GF-D8 (cell line): ENCODE measurements at regions not wholly inside any gene's neighbourhood (a gene's known extent, or its start where the extent isn't known, plus 50 kb on each side); places are given as distances from the start of the nearest gene placed in this dataset.

ENCODE experiments used
- DNase-seq: peaks from one replicate; lab custom pipeline; 2025; lab: John Stamatoyannopoulos, UW

- no peak for DNase-seq
Measured at GRCh38 chr10:27451054-27451453, 53.0 kb upstream of the RAB18 start.

DNA sequence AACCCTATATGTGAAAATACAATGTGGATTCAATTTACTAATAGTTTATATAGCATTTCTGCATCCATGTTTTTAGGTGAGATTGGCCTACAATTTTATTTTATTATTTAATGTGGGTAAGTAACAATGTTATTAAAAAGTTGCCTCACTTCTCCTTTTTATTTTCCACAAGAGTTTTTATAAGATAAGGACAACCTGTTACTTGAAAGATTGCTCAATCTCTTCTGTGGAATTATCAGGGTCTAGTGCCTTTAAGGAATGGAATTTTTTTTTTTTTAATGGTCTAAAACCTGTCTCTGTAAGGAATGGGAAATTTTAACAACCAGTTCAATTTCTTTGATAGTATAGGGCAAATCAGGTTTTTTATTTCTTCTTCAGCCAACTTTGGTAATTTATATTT, 53.9 kb upstream of the RAB18 start:
- peak; percentile 41 for DNase-seq

- no peak for DNase-seq
Measured at GRCh38 chr10:27449571-27449970, 54.5 kb upstream of the RAB18 start.

GRCh38 chr10:27448921-27449320, 55.2 kb upstream of the RAB18 start:
- peak; percentile 19 for DNase-seq

- peak; percentile 52 for DNase-seq
Measured at GRCh38 chr10:27447540-27447939, 56.6 kb upstream of the RAB18 start.

DNA sequence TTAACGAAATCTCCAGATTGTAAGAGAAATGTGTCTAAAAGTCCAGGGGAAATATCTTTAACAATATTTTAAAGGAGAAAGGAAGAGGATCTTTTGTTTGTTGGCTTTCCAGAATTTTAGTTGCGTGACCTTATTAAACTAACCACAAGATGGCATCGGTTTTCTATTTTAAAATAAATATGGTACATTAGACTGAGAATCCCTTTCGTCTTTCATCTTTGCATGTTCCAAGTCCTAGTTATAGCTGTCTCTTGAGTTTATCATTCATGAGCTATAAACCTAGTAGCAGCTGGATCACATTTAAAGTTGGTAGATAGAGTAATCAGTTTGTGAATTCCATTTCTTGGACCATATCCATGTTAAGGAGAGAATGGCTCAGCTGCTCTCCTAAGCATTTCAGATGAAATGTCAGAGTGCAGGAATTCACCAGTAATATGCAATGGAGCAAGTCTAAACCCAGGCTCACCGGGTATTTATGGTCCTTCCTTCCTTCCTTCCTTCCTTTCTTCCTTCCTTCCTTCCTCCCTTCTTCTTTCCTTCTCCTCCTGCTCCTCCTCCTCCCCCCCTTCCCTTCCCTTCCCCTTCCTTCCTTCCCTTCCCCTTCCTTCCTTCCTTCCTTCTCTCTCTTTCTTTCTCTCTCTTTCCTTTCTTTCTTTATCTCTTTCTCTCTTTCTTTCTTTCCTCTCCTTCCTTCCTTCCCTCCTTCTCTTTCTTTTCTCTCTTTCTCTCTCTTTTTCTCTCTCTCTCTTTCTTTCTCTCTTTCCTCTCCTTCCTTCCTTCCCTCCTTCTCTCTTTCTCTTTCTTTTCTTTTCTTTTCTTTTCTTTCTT, 57.8 kb upstream of the RAB18 start:
- DNase-seq: peak; percentile 18

GRCh38 chr10:27445070-27445469, 59.0 kb upstream of the RAB18 start:
- no peak for DNase-seq

- no peak for DNase-seq
Measured at GRCh38 chr10:27440478-27440877, 63.6 kb upstream of the RAB18 start.

- DNase-seq: no peak
Measured at GRCh38 chr10:27440021-27440420, 64.1 kb upstream of the RAB18 start.

DNA sequence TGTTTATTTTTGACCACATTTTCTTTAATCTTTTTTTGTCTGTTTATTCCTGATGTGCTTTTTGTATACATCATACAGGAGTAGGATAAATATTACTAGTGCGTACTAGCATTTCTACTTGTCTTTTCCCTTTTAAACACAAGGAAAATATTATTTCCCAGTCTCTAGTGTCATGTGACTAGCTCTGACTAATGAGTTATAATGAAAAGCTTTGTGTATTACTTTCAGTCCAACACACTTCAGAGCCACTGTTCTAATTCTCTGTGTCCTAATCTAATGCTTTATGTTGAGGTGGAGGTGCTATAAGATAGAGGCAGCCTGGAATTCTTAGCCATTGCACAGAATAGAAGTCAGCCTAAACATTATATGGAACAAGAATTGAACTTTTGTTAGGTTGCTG, 65.0 kb upstream of the RAB18 start:
- no peak for DNase-seq

DNA sequence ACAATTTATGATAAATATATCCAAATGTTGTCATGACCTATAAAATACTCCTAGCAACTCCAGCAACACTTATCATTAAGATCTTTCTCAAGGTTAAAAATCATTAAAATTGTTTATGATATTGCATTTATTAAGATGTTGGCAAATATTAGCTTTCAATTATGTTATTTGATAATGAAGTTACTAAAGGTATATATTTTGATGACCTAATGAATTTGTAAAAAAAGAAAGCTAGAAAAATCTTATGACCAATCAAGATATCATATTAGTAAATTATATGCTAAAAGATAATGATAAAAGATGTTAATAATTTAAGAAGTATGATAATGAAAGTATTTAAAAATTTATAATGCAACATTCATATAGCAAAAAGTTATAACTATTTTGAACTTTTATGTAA, 66.3 kb upstream of the RAB18 start:
- no peak for DNase-seq

- no peak for DNase-seq
Measured at GRCh38 chr10:27436710-27437109, 67.4 kb upstream of the RAB18 start.

DNA sequence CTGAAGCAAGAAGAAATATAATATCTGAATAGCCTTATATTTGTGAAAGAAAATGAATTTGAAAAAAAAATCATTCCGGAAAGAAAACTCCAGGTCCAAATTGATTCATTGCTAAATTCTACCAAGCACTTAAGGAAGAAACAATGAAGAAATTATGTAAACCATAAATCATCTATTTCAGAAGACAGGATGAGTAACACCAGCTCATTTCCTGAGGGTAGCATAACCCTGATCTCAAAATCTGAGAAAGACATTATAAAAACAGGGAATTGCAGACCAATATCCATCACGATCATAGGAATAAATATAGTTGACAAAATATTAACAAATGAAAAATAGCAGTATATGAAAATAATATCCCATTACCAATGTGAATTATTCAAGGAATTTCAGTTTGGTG, 70.1 kb upstream of the RAB18 start:
- no peak for DNase-seq

GRCh38 chr10:27426948-27427467, 77.1 kb upstream of the RAB18 start:
- no peak for DNase-seq

DNA sequence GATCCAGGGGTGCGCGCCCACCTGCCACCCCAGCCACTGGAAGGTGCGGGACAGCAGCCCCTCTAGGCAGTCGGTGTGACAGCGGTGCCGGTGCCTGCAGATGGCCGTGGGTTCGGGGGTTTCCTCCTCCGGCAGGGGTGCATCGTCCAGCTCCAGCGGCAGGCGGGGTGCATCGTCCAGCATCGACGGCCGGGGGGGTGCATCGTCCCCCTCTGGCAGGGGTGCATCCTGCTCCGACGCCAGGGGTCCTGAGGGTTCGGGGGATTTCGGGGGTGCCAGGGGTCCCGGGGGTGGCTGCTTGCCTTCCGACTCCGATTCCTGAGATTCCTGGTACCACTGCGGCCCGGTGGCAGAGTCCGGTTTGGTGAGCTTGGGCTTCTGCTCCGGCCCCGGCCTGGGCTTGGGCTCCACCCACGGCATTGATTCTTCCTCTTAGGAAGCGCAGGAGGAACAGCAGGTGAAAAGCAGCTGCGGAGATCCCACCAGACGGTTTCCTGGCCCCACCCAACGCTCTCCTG, 90.2 kb upstream of the RAB18 start:
- no peak for DNase-seq

DNA sequence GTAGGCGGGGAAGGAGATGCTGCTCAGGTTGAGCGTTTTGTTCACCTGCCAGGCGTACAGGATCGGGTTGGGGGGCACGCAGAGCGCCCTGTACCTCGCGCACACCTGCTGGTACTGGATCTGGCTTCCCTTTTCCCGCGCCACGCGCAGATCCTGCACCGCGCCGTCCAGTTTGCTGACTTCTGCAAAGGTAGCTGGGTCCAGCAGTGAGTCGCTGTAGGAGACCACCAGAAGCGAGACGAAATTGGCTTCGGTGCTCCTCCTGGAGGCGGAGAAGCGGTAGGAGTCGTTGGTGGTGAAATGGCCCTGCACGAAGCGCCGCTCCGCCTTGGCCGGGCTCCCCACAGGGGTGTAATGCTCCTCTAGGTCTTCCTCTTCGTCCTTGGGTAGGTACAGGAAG, 90.7 kb upstream of the RAB18 start:
- no peak for DNase-seq

- no peak for DNase-seq
Measured at GRCh38 chr10:27410153-27410552, 94.0 kb upstream of the RAB18 start.

DNA sequence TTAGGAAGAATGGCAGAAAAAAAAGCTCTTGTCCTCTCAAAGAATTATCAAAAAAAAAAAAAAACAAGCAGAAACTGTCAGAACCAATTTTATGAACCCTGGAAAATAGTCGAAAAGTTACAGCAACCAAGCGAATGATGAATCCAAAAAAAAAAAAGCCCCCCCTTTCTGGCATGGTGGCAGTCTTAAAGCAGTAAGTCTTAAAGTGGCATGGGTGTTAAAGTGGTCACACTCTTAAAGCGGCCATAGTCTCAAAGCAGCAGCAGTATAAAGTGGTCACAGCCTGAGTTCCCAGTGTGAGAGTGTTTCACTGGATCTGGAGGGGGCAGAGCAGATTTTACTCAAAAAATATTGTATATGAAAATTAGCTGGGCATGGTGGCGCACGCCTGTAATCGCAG, 96.8 kb upstream of the RAB18 start:
- DNase-seq: no peak

- no peak for DNase-seq
Measured at GRCh38 chr10:27399871-27400270, 104.2 kb upstream of the RAB18 start.

GRCh38 chr10:27393961-27394360, 110.1 kb upstream of the RAB18 start:
- no peak for DNase-seq

GRCh38 chr10:27392606-27393005, 111.5 kb upstream of the RAB18 start:
- DNase-seq: no peak

DNA sequence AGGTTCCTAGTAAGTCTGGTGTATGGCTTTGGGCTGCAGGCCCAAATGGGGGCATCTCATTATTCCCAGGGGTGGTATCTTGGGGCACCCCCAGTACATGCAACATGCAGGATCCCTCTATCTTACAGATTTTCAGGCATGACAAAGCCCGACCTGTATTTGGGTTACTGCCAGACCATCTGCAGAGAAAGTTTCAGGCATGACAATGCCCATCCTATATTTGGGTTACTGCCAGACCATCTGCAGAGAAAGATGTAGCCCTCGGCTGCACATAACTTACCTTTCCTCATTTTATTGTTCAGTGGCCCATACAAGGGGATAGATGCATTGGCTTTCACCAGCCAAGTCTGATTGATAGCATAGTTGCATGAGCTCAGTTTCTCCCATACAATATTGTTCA, 112.2 kb upstream of the RAB18 start:
- no peak for DNase-seq

GRCh38 chr10:27391325-27391724, 112.8 kb upstream of the RAB18 start:
- DNase-seq: no peak

DNA sequence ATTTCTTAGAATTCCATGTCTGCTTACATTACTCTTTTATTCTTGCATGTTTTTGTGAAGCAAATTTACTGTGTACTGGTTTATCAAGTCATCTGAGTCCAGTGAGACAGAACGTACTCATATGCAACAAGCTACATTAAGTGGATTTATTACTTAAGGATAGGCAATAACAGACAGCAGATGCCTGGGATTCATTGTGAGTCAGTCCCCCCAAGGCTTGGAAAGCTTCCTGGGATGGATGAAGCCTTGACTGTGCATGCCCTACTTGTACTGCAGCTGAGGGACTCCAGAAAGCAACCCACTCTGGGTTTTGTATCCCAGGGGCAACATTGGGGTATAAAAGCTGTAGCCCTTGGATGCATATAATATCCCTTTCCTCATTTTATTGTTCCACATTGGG, 113.4 kb upstream of the RAB18 start:
- DNase-seq: no peak
